Naive B cell (primary cell): ENCODE measurements at regions not wholly inside any gene's neighbourhood (a gene's known extent, or its start where the extent isn't known, plus 50 kb on each side); places are given as distances from the start of the nearest gene placed in this dataset.

ENCODE experiments used
- ATAC-seq, 2 donors: fragments of 150-1000 bp; cut with Tn5 transposase; 2 replicates each; pipeline ENCODE4 v1.10.0; 2021; ENCODE audit warnings: low read depth in 2 of 2, mild to moderate bottlenecking in 2 of 2, moderate library complexity in 2 of 2
- DNase-seq: peaks from one replicate; pipeline ENCODE4 v3.0.0; 2022
- H3K27ac Mint-ChIP-seq, 6 donors: one replicate each; pipeline ENCODE4 v1.8.0; 2020 to 2022; ENCODE audit warnings: mild to moderate bottlenecking in 6 of 6, mixed read lengths in 6 of 6, moderate library complexity in 5 of 6, inconsistent platforms in 2 of 6
- H3K27me3 Mint-ChIP-seq, 3 donors: one replicate each; pipeline ENCODE4 v1.8.0; 2021 to 2022; ENCODE audit warnings: mixed read lengths in 3 of 3, mild to moderate bottlenecking in 1 of 3
- H3K36me3 Mint-ChIP-seq, 2 donors: one replicate each; pipeline ENCODE4 v1.8.0; 2020 to 2022; ENCODE audit warnings: mixed read lengths in 2 of 2, inconsistent platforms in 1 of 2, mild to moderate bottlenecking in 1 of 2
- H3K4me1 Mint-ChIP-seq, 3 donors: one replicate each; pipeline ENCODE4 v1.8.0; 2020 to 2022; ENCODE audit warnings: mixed read lengths in 3 of 3, inconsistent platforms in 1 of 3, mild to moderate bottlenecking in 1 of 3, moderate library complexity in 1 of 3
- H3K4me3 Mint-ChIP-seq, 8 donors: one replicate each; pipeline ENCODE4 v1.8.0; 2020 to 2022; ENCODE audit warnings: mild to moderate bottlenecking in 8 of 8, mixed read lengths in 8 of 8, moderate library complexity in 8 of 8, inconsistent platforms in 2 of 8
- H3K9me3 Mint-ChIP-seq, 7 donors: one replicate each; pipeline ENCODE4 v1.8.0; 2020 to 2022; ENCODE audit warnings: mixed read lengths in 7 of 7, mild to moderate bottlenecking in 5 of 7, inconsistent platforms in 2 of 7, moderate library complexity in 1 of 7

- Mint-ChIP-seq H3K4me1 (peaks cover 11 to 47% (median 26%) of the 10 kb centered on the region in 3 donors), H3K36me3 (no peaks in the 10 kb centered on the region), H3K27ac (peak overlapping the region in 5 of 6 donors; percentile 32 to 76 (median 61)), H3K4me3 (peak overlapping the region in 1 of 8 donors; percentile 22), H3K9me3 (peaks cover 0 to 2% (median 0%) of the 10 kb centered on the region in 7 donors), H3K27me3 (no peaks in the 10 kb centered on the region)
- DNase-seq: no peak
- ATAC-seq: no peak
Measured at GRCh38 chr7:47653550-47654411, 71.9 kb upstream of the TNS3 start.

GRCh38 chr7:47652591-47652990 is 70.7 kb upstream of the TNS3 start:
- Mint-ChIP-seq H3K9me3 (peaks cover 0 to 2% (median 0%) of the 10 kb centered on the region in 7 donors), H3K4me1 (peaks cover 20 to 54% (median 36%) of the 10 kb centered on the region in 3 donors), H3K27me3 (no peaks in the 10 kb centered on the region), H3K27ac (peak overlapping the region in 2 of 6 donors; percentile 0 to 22), H3K36me3 (no peaks in the 10 kb centered on the region), H3K4me3 (no peak overlapping the region)
- DNase-seq (no peak), ATAC-seq (no peak)

- H3K9me3 Mint-ChIP-seq: peaks cover 0 to 2% (median 0%) of the 10 kb centered on the region in 7 donors
- ATAC-seq (no peak), DNase-seq (no peak)
- peaks cover 26 to 58% (median 40%) of the 10 kb centered on the region in 3 donors for H3K4me1 Mint-ChIP-seq
- H3K36me3 Mint-ChIP-seq: no peaks in the 10 kb centered on the region
- no peaks in the 10 kb centered on the region for H3K27me3 Mint-ChIP-seq
- no peak overlapping the region for H3K4me3 Mint-ChIP-seq
- H3K27ac Mint-ChIP-seq: peak overlapping the region in 2 of 6 donors; percentile 30 to 67
Measured at GRCh38 chr7:47651355-47652317, 69.7 kb upstream of the TNS3 start.

GRCh38 chr7:47649919-47650318 is 68.0 kb upstream of the TNS3 start:
- Mint-ChIP-seq H3K27ac (peak overlapping the region in 1 of 6 donors; percentile 47), H3K4me1 (peaks cover 31 to 59% (median 44%) of the 10 kb centered on the region in 3 donors), H3K36me3 (peaks cover 3 to 5% of the 10 kb centered on the region in 2 donors), H3K4me3 (no peak overlapping the region), H3K27me3 (no peaks in the 10 kb centered on the region), H3K9me3 (peaks cover 0 to 5% (median 0%) of the 10 kb centered on the region in 7 donors)
- no peak for ATAC-seq
- no peak for DNase-seq

GRCh38 chr7:47648275-47648925 is 66.5 kb upstream of the TNS3 start:
- peak overlapping the region in 5 of 8 donors; percentile 1 to 82 (median 44) for H3K4me3 Mint-ChIP-seq
- ATAC-seq (no peak), DNase-seq (no peak)
- H3K9me3 Mint-ChIP-seq: peaks cover 5 to 14% (median 7%) of the 10 kb centered on the region in 7 donors
- peak overlapping the region; percentile 12 to 89 (median 62) for H3K27ac Mint-ChIP-seq
- no peaks in the 10 kb centered on the region for H3K27me3 Mint-ChIP-seq
- H3K4me1 Mint-ChIP-seq: peaks cover 30 to 54% (median 38%) of the 10 kb centered on the region in 3 donors
- peaks cover 4 to 16% of the 10 kb centered on the region in 2 donors for H3K36me3 Mint-ChIP-seq

- H3K9me3 Mint-ChIP-seq: peaks cover 5 to 17% (median 8%) of the 10 kb centered on the region in 7 donors
- H3K27ac Mint-ChIP-seq: peak overlapping the region; percentile 57 to 89 (median 72)
- ATAC-seq (no peak), DNase-seq (no peak)
- peaks cover 30 to 49% (median 33%) of the 10 kb centered on the region in 3 donors for H3K4me1 Mint-ChIP-seq
- no peaks in the 10 kb centered on the region for H3K27me3 Mint-ChIP-seq
- H3K36me3 Mint-ChIP-seq: peaks cover 4 to 18% of the 10 kb centered on the region in 2 donors
- peak overlapping the region; percentile 16 to 83 (median 78) for H3K4me3 Mint-ChIP-seq
Measured at GRCh38 chr7:47647918-47648250, 66.0 kb upstream of the TNS3 start.

- ATAC-seq: peak; percentile 92 to 93
- H3K27ac Mint-ChIP-seq: peak overlapping the region; percentile 66 to 89 (median 72)
- peak; percentile 64 for DNase-seq
- peaks cover 28 to 46% (median 30%) of the 10 kb centered on the region in 3 donors for H3K4me1 Mint-ChIP-seq
- H3K4me3 Mint-ChIP-seq: peak overlapping the region; percentile 16 to 83 (median 78)
- H3K36me3 Mint-ChIP-seq: peaks cover 4 to 18% of the 10 kb centered on the region in 2 donors
- peaks cover 5 to 21% (median 8%) of the 10 kb centered on the region in 7 donors for H3K9me3 Mint-ChIP-seq
- H3K27me3 Mint-ChIP-seq: no peaks in the 10 kb centered on the region
Measured at GRCh38 chr7:47647181-47647917, 65.4 kb upstream of the TNS3 start.

- Mint-ChIP-seq H3K4me3 (no peak overlapping the region), H3K27ac (peak overlapping the region in 3 of 6 donors; percentile 17 to 81 (median 35)), H3K4me1 (peaks cover 28 to 36% (median 34%) of the 10 kb centered on the region in 3 donors), H3K9me3 (peaks cover 5 to 21% (median 8%) of the 10 kb centered on the region in 7 donors), H3K36me3 (peaks cover 4 to 18% of the 10 kb centered on the region in 2 donors), H3K27me3 (peaks cover 0 to 8% (median 4%) of the 10 kb centered on the region in 3 donors)
- ATAC-seq (no peak), DNase-seq (no peak)
Measured at GRCh38 chr7:47643716-47644400, 61.9 kb upstream of the TNS3 start.

- DNase-seq (no peak), ATAC-seq (no peak)
- Mint-ChIP-seq H3K9me3 (peaks cover 5 to 21% (median 8%) of the 10 kb centered on the region in 7 donors), H3K27me3 (peaks cover 0 to 16% (median 11%) of the 10 kb centered on the region in 3 donors), H3K36me3 (peaks cover 4 to 17% of the 10 kb centered on the region in 2 donors), H3K4me1 (peaks cover 21 to 26% (median 26%) of the 10 kb centered on the region in 3 donors), H3K27ac (no peak overlapping the region), H3K4me3 (no peak overlapping the region)
Measured at GRCh38 chr7:47640265-47640664, 58.4 kb upstream of the TNS3 start.

- Mint-ChIP-seq H3K4me1 (peaks cover 19 to 30% (median 26%) of the 10 kb centered on the region in 3 donors), H3K27me3 (peaks cover 0 to 20% (median 18%) of the 10 kb centered on the region in 3 donors), H3K36me3 (peaks cover 0 to 11% of the 10 kb centered on the region in 2 donors), H3K27ac (peak overlapping the region in 1 of 6 donors; percentile 63), H3K9me3 (peaks cover 5 to 16% (median 7%) of the 10 kb centered on the region in 7 donors), H3K4me3 (no peak overlapping the region)
- ATAC-seq (no peak), DNase-seq (no peak)
Measured at GRCh38 chr7:47639495-47640110, 57.7 kb upstream of the TNS3 start.

- H3K27me3 Mint-ChIP-seq: peaks cover 0 to 20% (median 18%) of the 10 kb centered on the region in 3 donors
- H3K36me3 Mint-ChIP-seq: peaks cover 0 to 6% of the 10 kb centered on the region in 2 donors
- DNase-seq (no peak), ATAC-seq (no peak)
- H3K27ac Mint-ChIP-seq: no peak overlapping the region
- no peak overlapping the region for H3K4me3 Mint-ChIP-seq
- peaks cover 15 to 33% (median 26%) of the 10 kb centered on the region in 3 donors for H3K4me1 Mint-ChIP-seq
- H3K9me3 Mint-ChIP-seq: peaks cover 4 to 11% (median 6%) of the 10 kb centered on the region in 7 donors
Measured at GRCh38 chr7:47638679-47639315, 56.9 kb upstream of the TNS3 start.
